ENCODE measurements at regions not wholly inside any gene's neighbourhood (a gene's known extent, or its start where the extent isn't known, plus 50 kb on each side); places are given as distances from the start of the nearest gene placed in this dataset.

GRCh38 chr16:9169094-9169493, 77.7 kb downstream of the HAPSTR1 start:
- ATAC-seq (ENCODE audit: insufficient read depth, low read depth) (no peak), DNase-seq (no peak)
- Histone ChIP-seq H3K4me1 (ENCODE audit: insufficient read depth, low read length) (no peaks in the 10 kb centered on the region), H3K79me2 (ENCODE audit: insufficient read depth, low read length) (no peaks in the 10 kb centered on the region), H3K4me2 (ENCODE audit: insufficient read depth, low read length) (no peak overlapping the region), H3K9ac (ENCODE audit: low read depth, low read length) (no peak overlapping the region), H2AFZ (ENCODE audit: low read depth, low read length) (no peak overlapping the region), H3K4me3 (ENCODE audit: low read depth in 1 of 2, low read length in 2 of 2) (no peak overlapping the region), H3K27me3 (ENCODE audit: insufficient read depth, low read length, poor library complexity) (no peaks in the 10 kb centered on the region), H3K27ac (ENCODE audit: low read length) (no peak overlapping the region), H3K36me3 (ENCODE audit: insufficient read depth, low read length) (no peaks in the 10 kb centered on the region), H4K20me1 (ENCODE audit: insufficient read depth, low read length) (no peaks in the 10 kb centered on the region), H3K9me3 (ENCODE audit: insufficient read depth, low read length, severe bottlenecking) (no peaks in the 10 kb centered on the region)
- no peak for TF ChIP-seq CTCF (IDR thresholded peaks at IDR 0.05; ENCODE audit: borderline replicate concordance, extremely low read depth, low read length, poor library complexity, severe bottlenecking)
- no peak for TF ChIP-seq EZH2 (IDR thresholded peaks at IDR 0.05; ENCODE audit: borderline replicate concordance, low read depth, low read length, severe bottlenecking)

- Histone ChIP-seq H3K4me2 (ENCODE audit: insufficient read depth, low read length) (no peak overlapping the region), H3K4me1 (ENCODE audit: insufficient read depth, low read length) (no peaks in the 10 kb centered on the region), H3K4me3 (ENCODE audit: low read depth in 1 of 2, low read length in 2 of 2) (no peak overlapping the region), H3K9me3 (ENCODE audit: insufficient read depth, low read length, severe bottlenecking) (no peaks in the 10 kb centered on the region), H3K79me2 (ENCODE audit: insufficient read depth, low read length) (no peaks in the 10 kb centered on the region), H3K27ac (ENCODE audit: low read length) (no peak overlapping the region), H4K20me1 (ENCODE audit: insufficient read depth, low read length) (no peaks in the 10 kb centered on the region), H3K9ac (ENCODE audit: low read depth, low read length) (no peak overlapping the region), H2AFZ (ENCODE audit: low read depth, low read length) (no peak overlapping the region), H3K27me3 (ENCODE audit: insufficient read depth, low read length, poor library complexity) (no peaks in the 10 kb centered on the region), H3K36me3 (ENCODE audit: insufficient read depth, low read length) (no peaks in the 10 kb centered on the region)
- DNase-seq (no peak), ATAC-seq (ENCODE audit: insufficient read depth, low read depth) (no peak)
- no peak for TF ChIP-seq EZH2 (IDR thresholded peaks at IDR 0.05; ENCODE audit: borderline replicate concordance, low read depth, low read length, severe bottlenecking)
- no peak for TF ChIP-seq CTCF (IDR thresholded peaks at IDR 0.05; ENCODE audit: borderline replicate concordance, extremely low read depth, low read length, poor library complexity, severe bottlenecking)
Measured at GRCh38 chr16:9170470-9170869, 79.0 kb downstream of the HAPSTR1 start.

GRCh38 chr16:9176547-9177418, 85.3 kb downstream of the HAPSTR1 start:
- H3K4me1 ChIP-seq (ENCODE audit: insufficient read depth, low read length) = no peaks in the 10 kb centered on the region
- no peaks in the 10 kb centered on the region for H3K36me3 ChIP-seq (ENCODE audit: insufficient read depth, low read length)
- no peaks in the 10 kb centered on the region for H3K27me3 ChIP-seq (ENCODE audit: insufficient read depth, low read length, poor library complexity)
- H3K4me2 ChIP-seq (ENCODE audit: insufficient read depth, low read length) = no peak overlapping the region
- no peaks in the 10 kb centered on the region for H4K20me1 ChIP-seq (ENCODE audit: insufficient read depth, low read length)
- no peak overlapping the region for H3K4me3 ChIP-seq (ENCODE audit: low read depth in 1 of 2, low read length in 2 of 2)
- H3K9me3 ChIP-seq (ENCODE audit: insufficient read depth, low read length, severe bottlenecking) = no peaks in the 10 kb centered on the region
- no peaks in the 10 kb centered on the region for H3K79me2 ChIP-seq (ENCODE audit: insufficient read depth, low read length)
- H2AFZ ChIP-seq (ENCODE audit: low read depth, low read length) = no peak overlapping the region
- DNase-seq (no peak), ATAC-seq (ENCODE audit: insufficient read depth, low read depth) (no peak)
- H3K9ac ChIP-seq (ENCODE audit: low read depth, low read length) = no peak overlapping the region
- TF ChIP-seq CTCF (IDR thresholded peaks at IDR 0.05; ENCODE audit: borderline replicate concordance, extremely low read depth, low read length, poor library complexity, severe bottlenecking) (no peak), EZH2 (IDR thresholded peaks at IDR 0.05; ENCODE audit: borderline replicate concordance, low read depth, low read length, severe bottlenecking) (no peak)
- H3K27ac ChIP-seq (ENCODE audit: low read length) = no peak overlapping the region

Measured in DND-41 (cell line).